Mammary epithelial cell (primary cell): ENCODE measurements at regions not wholly inside any gene's neighbourhood (a gene's known extent, or its start where the extent isn't known, plus 50 kb on each side); places are given as distances from the start of the nearest gene placed in this dataset.

ENCODE experiments used
- CTCF ChIP-seq, 2 donors: IDR thresholded peaks in 1 of 2; conservative IDR thresholded peaks in 1 of 2; 2 replicates each; pipeline ENCODE4 v1.5.1; 2011 to 2012; ENCODE audit warnings: inconsistent platforms in 2 of 2, low read length in 2 of 2, mild to moderate bottlenecking in 2 of 2, control low read depth in 1 of 2, low read depth in 1 of 2; ENCODE audit not compliant: insufficient read depth in 1 of 2; ENCODE audit errors: extremely low read depth in 1 of 2
- EZH2 ChIP-seq: IDR thresholded peaks from 2 replicates; pipeline ENCODE4 v1.6.1; 2012; ENCODE audit warnings: low read length, inconsistent platforms, borderline replicate concordance

- no peak for TF ChIP-seq CTCF (conservative IDR thresholded peaks at IDR 0.05 in 1 of 2, IDR thresholded peaks at IDR 0.05 in 1 of 2; ENCODE audit: extremely low read depth in 1 of 2, insufficient read depth in 1 of 2, low read depth in 1 of 2, low read length in 2 of 2)
- no peak for TF ChIP-seq EZH2
These were observed 260.8 kb downstream of the SNX13 start for GRCh38 chr7:17679458-17679857.
